ENCODE measurements at regions not wholly inside any gene's neighbourhood (a gene's known extent, or its start where the extent isn't known, plus 50 kb on each side); places are given as distances from the start of the nearest gene placed in this dataset.

GRCh38 chr13:100810481-100810880 lies 135.9 kb upstream of the TMTC4 start:
- no peak for ATAC-seq

GRCh38 chr13:100809856-100810255 lies 135.3 kb upstream of the TMTC4 start:
- intact Hi-C loops (cut with DNase I): no loop called here
- no peaks in the 10 kb centered on the region for H3K9me3 ChIP-seq (ENCODE audit: control insufficient read depth, low read length)
- DNase-seq (no peak), ATAC-seq (no peak)
- H3K27me3 ChIP-seq (ENCODE audit: control insufficient read depth, insufficient read depth): no peaks in the 10 kb centered on the region
- H3K4me3 ChIP-seq (ENCODE audit: low read length): no peak overlapping the region
- H3K4me1 ChIP-seq (ENCODE audit: control insufficient read depth, insufficient read depth, low read length): no peaks in the 10 kb centered on the region
- 63% methylated on average over 3 of the region's 3 CpGs for WGBS
- H3K27ac ChIP-seq (ENCODE audit: low read length): no peak overlapping the region

More at GRCh38 chr13:100810481-100810880, 135.9 kb upstream of the TMTC4 start:
- intact Hi-C loops (cut with DNase I): no loop called here
- no peak overlapping the region for H3K4me3 ChIP-seq (ENCODE audit: low read length)
- H3K27ac ChIP-seq (ENCODE audit: low read length): no peak overlapping the region
- no peaks in the 10 kb centered on the region for H3K27me3 ChIP-seq (ENCODE audit: control insufficient read depth, insufficient read depth)
- no peak for DNase-seq
- WGBS: 83% methylated on average over 3 of the region's 3 CpGs
- H3K9me3 ChIP-seq (ENCODE audit: control insufficient read depth, low read length): no peaks in the 10 kb centered on the region
- H3K4me1 ChIP-seq (ENCODE audit: control insufficient read depth, insufficient read depth, low read length): no peaks in the 10 kb centered on the region

- no peaks in the 10 kb centered on the region for H3K9me3 ChIP-seq (ENCODE audit: control insufficient read depth, low read length)
- intact Hi-C loops (cut with DNase I): no loop called here
- H3K27me3 ChIP-seq (ENCODE audit: control insufficient read depth, insufficient read depth): no peaks in the 10 kb centered on the region
- ATAC-seq (no peak), DNase-seq (no peak)
- H3K27ac ChIP-seq (ENCODE audit: low read length): no peak overlapping the region
- WGBS: 88% methylated on average over 2 of the region's 2 CpGs
- H3K4me1 ChIP-seq (ENCODE audit: control insufficient read depth, insufficient read depth, low read length): no peaks in the 10 kb centered on the region
- H3K4me3 ChIP-seq (ENCODE audit: low read length): no peak overlapping the region
Observed at GRCh38 chr13:100809129-100809390, 134.5 kb upstream of the TMTC4 start.

- ATAC-seq (no peak), DNase-seq (no peak)
- Histone ChIP-seq H3K4me3 (ENCODE audit: low read length) (no peak overlapping the region), H3K9me3 (ENCODE audit: control insufficient read depth, low read length) (no peaks in the 10 kb centered on the region), H3K27ac (ENCODE audit: low read length) (no peak overlapping the region), H3K27me3 (ENCODE audit: control insufficient read depth, insufficient read depth) (no peaks in the 10 kb centered on the region), H3K4me1 (ENCODE audit: control insufficient read depth, insufficient read depth, low read length) (no peaks in the 10 kb centered on the region)
- intact Hi-C loops (cut with DNase I): no loop called here
- 74% methylated on average over 8 of the region's 8 CpGs for WGBS
Observed at GRCh38 chr13:100808330-100809128, 133.9 kb upstream of the TMTC4 start.

GRCh38 chr13:100803091-100803490 lies 128.5 kb upstream of the TMTC4 start:
- WGBS: 82% methylated on average over 6 of the region's 6 CpGs

GRCh38 chr13:100800283-100800875 lies 125.8 kb upstream of the TMTC4 start:
- peaks cover 6% of the 10 kb centered on the region for H3K9me3 ChIP-seq (ENCODE audit: control insufficient read depth, low read length)
- no peak overlapping the region for H3K27ac ChIP-seq (ENCODE audit: low read length)
- intact Hi-C loops (cut with DNase I): no loop called here
- no peaks in the 10 kb centered on the region for H3K27me3 ChIP-seq (ENCODE audit: control insufficient read depth, insufficient read depth)
- H3K4me3 ChIP-seq (ENCODE audit: low read length): no peak overlapping the region
- no peak for ATAC-seq
- no peaks in the 10 kb centered on the region for H3K4me1 ChIP-seq (ENCODE audit: control insufficient read depth, insufficient read depth, low read length)
- no peak for DNase-seq
- 83% methylated on average over 8 of the region's 8 CpGs for WGBS

More at GRCh38 chr13:100803091-100803490, 128.5 kb upstream of the TMTC4 start:
- intact Hi-C loops (cut with DNase I): no loop called here
- no peaks in the 10 kb centered on the region for H3K9me3 ChIP-seq (ENCODE audit: control insufficient read depth, low read length)
- no peak for DNase-seq
- H3K4me3 ChIP-seq (ENCODE audit: low read length): no peak overlapping the region
- H3K27me3 ChIP-seq (ENCODE audit: control insufficient read depth, insufficient read depth): no peaks in the 10 kb centered on the region
- H3K4me1 ChIP-seq (ENCODE audit: control insufficient read depth, insufficient read depth, low read length): no peaks in the 10 kb centered on the region
- no peak overlapping the region for H3K27ac ChIP-seq (ENCODE audit: low read length)
- ATAC-seq: no peak

- Histone ChIP-seq H3K27ac (ENCODE audit: low read length) (no peak overlapping the region), H3K9me3 (ENCODE audit: control insufficient read depth, low read length) (peaks cover 6% of the 10 kb centered on the region), H3K4me3 (ENCODE audit: low read length) (no peak overlapping the region), H3K27me3 (ENCODE audit: control insufficient read depth, insufficient read depth) (no peaks in the 10 kb centered on the region), H3K4me1 (ENCODE audit: control insufficient read depth, insufficient read depth, low read length) (no peaks in the 10 kb centered on the region)
- ATAC-seq (no peak), DNase-seq (no peak)
- intact Hi-C loops (cut with DNase I): no loop called here
- 93% methylated on average over 2 of the region's 2 CpGs for WGBS
Observed at GRCh38 chr13:100798739-100799361, 124.3 kb upstream of the TMTC4 start.

GRCh38 chr13:100797921-100798320 lies 123.3 kb upstream of the TMTC4 start:
- intact Hi-C loops (cut with DNase I): no loop called here
- Histone ChIP-seq H3K4me1 (ENCODE audit: control insufficient read depth, insufficient read depth, low read length) (no peaks in the 10 kb centered on the region), H3K27ac (ENCODE audit: low read length) (no peak overlapping the region), H3K27me3 (ENCODE audit: control insufficient read depth, insufficient read depth) (no peaks in the 10 kb centered on the region), H3K4me3 (ENCODE audit: low read length) (no peak overlapping the region), H3K9me3 (ENCODE audit: control insufficient read depth, low read length) (peaks cover 6% of the 10 kb centered on the region)
- 19% methylated on average over 2 of the region's 2 CpGs for WGBS
- DNase-seq (no peak), ATAC-seq (no peak)

GRCh38 chr13:100796463-100796862 lies 121.9 kb upstream of the TMTC4 start:
- ATAC-seq: no peak
- WGBS: 92% methylated on average over 2 of the region's 2 CpGs
- peaks cover 6% of the 10 kb centered on the region for H3K9me3 ChIP-seq (ENCODE audit: control insufficient read depth, low read length)
- H3K27ac ChIP-seq (ENCODE audit: low read length): no peak overlapping the region
- no peak for DNase-seq
- H3K27me3 ChIP-seq (ENCODE audit: control insufficient read depth, insufficient read depth): no peaks in the 10 kb centered on the region
- H3K4me3 ChIP-seq (ENCODE audit: low read length): no peak overlapping the region
- H3K4me1 ChIP-seq (ENCODE audit: control insufficient read depth, insufficient read depth, low read length): no peaks in the 10 kb centered on the region
- intact Hi-C loops (cut with DNase I): no loop called here

- DNase-seq: no peak
- WGBS: 87% methylated on average over 3 of the region's 3 CpGs
Observed at GRCh38 chr13:100794575-100794974, 120.0 kb upstream of the TMTC4 start.

GRCh38 chr13:100790405-100790804 lies 115.8 kb upstream of the TMTC4 start:
- DNase-seq (no peak), ATAC-seq (no peak)
- H3K9me3 ChIP-seq (ENCODE audit: control insufficient read depth, low read length): no peaks in the 10 kb centered on the region
- H3K27ac ChIP-seq (ENCODE audit: low read length): no peak overlapping the region
- intact Hi-C loops (cut with DNase I): no loop called here
- no peaks in the 10 kb centered on the region for H3K4me1 ChIP-seq (ENCODE audit: control insufficient read depth, insufficient read depth, low read length)
- no peaks in the 10 kb centered on the region for H3K27me3 ChIP-seq (ENCODE audit: control insufficient read depth, insufficient read depth)
- 47% methylated on average over 1 of the region's 1 CpG for WGBS
- no peak overlapping the region for H3K4me3 ChIP-seq (ENCODE audit: low read length)

More at GRCh38 chr13:100794575-100794974, 120.0 kb upstream of the TMTC4 start:
- H3K27ac ChIP-seq (ENCODE audit: low read length): no peak overlapping the region
- no peak for ATAC-seq
- no peak overlapping the region for H3K4me3 ChIP-seq (ENCODE audit: low read length)
- no peaks in the 10 kb centered on the region for H3K4me1 ChIP-seq (ENCODE audit: control insufficient read depth, insufficient read depth, low read length)
- no peaks in the 10 kb centered on the region for H3K27me3 ChIP-seq (ENCODE audit: control insufficient read depth, insufficient read depth)
- intact Hi-C loops (cut with DNase I): no loop called here
- H3K9me3 ChIP-seq (ENCODE audit: control insufficient read depth, low read length): peaks cover 6% of the 10 kb centered on the region

Measured in right cardiac atrium (tissue), 5 donors.